Putamen (tissue), 1 donor: ENCODE measurements at regions not wholly inside any gene's neighbourhood (a gene's known extent, or its start where the extent isn't known, plus 50 kb on each side); places are given as distances from the start of the nearest gene placed in this dataset.

Experiments
- DNase-seq: peaks from one replicate; pipeline ENCODE4 v3.0.0-alpha.2; 2016; ENCODE audit warnings: low spot score

DNA sequence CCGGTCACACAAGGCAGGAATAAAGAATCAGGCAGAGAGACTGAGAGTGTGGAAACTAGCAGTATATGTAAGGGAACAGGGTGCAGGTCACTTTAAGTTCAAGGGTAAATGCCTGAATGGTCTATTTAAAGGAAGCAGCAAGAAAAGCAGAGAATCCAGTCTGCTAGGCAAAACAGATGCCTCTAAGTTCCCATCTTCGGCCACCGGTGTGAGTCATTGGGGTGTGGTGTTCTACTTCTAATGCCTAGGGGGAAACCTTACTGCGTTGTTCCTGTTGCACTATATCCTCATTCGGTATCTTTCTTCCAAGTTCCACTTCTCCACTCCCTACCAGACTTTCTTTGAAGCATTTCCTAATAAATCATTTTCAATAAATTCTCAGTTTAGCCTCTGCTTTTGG is 259.9 kb downstream of the HHIPL2 start:
- DNase-seq = no peak

DNA sequence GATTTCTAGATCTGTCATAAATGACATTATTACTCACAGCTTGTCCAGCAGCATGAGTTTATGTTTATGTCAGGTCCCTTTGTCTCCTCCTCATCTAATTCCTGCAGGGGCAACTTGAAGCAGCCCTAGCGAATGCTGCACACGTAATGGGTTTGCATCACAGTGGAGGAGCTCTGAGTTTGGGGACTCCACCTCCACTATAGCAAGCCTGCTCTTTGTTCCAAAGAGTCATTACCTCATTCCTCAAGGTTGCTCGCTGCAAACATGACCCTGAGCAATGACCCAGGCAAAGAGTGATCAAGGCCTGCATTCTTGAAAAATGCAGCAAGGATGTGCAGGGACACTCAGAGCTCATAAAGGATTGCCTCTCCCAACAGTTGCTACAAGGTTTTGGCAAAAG is 261.9 kb downstream of the HHIPL2 start:
- no peak for DNase-seq

DNA sequence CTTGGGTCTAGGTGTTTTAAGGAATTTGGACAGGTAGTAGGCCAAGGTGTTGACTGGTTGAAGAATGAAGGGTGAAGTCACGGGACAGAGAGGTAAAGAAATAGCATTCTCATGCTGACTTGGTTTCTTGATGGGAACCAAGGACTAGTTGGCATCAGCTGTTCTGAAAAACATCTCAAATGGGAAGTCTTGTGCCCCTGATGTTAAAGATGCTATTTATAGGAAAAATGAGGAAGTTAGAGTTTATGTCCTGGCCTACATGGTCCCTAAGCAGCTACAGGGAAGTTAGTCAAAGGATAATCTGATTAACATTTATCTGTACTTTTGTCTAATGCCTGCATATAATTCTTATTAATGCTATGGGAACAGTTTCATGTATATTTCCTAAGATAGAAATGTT is 262.4 kb downstream of the HHIPL2 start:
- no peak for DNase-seq

DNA sequence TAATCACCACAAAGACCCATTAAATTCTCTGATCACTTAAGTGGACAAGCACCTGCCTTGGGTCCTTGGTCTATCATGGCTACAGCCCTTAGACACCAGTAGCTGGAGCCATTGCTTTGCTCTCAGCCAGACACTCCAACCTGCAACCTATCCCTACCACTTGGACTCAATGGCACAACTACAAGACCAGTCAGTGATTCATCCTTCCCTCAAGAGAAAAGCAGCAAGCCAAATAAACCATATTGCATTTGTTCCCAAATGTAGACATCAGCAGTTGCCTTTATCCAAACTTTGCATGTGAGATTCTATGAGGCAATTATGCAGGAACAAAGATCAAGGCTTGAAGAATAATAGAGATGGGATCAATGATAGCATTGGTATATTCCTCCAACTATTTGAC is 263.4 kb downstream of the HHIPL2 start:
- no peak for DNase-seq

DNA sequence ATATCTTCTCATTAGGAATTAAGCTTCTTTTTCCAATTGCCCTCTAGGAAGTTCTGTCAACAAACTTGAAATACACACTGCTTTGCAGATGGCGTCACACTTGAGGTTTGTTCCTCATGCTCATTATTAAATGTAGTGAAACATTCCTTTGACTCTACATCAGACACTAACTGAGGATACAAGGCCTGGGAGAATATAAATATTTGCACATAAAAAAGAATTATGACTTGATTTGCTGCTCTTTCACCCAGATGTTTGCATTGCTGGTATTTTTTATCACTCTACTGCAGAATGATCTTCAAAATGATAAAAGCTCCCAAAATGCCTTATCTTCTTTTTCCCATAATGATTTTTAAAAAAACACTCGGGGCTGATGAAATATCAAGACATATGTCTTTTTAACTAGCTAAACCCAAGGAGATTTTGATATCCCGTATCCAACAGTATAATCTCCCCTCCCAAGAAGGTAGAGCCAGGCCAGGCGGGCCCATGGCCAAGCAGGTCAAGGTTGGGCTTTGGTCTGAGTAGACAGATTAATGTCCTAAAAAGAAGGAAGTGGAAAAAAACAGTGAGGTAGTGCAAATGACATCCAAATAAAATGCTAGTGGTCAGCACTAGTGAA is 264.6 kb downstream of the HHIPL2 start:
- no peak for DNase-seq

DNA sequence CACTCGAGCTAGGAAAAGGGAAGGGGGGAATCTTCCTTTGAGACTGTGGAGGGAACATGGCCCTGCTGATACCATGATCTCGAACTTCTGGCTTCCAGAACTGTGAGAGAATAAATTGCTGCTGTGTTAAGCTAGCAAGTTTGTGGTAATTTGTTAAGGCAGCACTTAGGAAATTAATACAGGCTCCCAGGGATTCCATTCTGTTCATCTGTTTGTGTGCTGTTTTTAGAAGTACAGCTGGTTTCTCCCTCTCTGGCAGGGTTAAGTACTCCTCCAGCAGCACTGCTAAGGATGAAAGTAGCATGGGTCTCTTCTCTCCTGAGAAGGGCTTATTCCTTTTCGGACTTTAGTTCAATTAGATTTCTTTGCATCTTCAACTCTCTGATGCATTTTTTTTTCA is 268.3 kb downstream of the HHIPL2 start:
- no peak for DNase-seq

DNA sequence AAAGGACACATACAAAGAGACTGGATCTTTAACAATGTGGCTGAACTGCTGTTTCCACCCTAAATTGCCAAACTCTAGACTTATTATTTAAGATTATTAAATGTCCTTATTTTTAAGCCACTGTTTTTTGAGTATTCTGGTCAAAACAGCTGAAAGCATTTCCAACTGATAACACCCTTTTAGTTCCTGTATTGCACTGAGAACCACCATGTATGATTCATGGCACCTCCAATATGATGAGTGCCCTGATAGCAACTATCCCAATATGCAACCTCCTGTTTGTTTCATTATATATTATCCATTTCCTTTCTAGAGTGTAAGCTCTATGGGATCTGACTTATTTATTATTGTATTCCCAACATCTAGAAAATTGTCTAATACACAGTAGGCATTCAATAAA is 269.4 kb downstream of the HHIPL2 start:
- no peak for DNase-seq

DNA sequence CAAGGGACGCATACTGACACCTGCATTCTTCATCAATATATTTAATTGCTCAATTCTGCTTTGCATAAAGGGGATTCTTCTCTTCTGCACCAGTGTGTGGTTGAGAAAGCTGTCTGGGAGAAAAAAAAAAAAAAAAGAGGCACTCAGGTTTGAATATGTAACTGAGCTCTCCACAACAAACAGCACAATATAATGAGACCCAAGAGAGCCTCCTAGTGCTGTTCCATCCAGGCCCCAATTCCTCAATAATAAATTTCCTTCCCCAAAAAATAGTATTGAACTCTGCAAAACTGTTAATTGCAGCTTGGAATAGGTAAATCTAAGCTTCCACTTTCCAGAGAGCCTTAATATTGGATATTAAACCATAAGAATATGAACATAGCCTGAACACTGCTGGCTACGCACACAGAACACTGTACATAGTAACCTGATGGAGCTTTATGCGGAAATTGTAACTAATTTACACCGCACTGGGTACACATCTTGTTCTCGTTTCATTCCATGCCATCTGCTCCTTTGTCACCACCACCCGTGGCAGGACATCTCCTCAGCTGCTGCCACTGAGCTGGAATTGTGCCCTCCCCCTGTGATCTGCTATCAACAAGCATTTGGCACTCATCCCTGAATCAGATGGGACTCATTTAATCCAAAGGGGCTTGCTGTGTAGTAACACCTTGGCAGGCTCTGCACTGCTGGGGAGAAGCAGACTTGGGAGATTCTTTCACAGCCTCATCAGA is 272.0 kb downstream of the HHIPL2 start:
- no peak for DNase-seq

DNA sequence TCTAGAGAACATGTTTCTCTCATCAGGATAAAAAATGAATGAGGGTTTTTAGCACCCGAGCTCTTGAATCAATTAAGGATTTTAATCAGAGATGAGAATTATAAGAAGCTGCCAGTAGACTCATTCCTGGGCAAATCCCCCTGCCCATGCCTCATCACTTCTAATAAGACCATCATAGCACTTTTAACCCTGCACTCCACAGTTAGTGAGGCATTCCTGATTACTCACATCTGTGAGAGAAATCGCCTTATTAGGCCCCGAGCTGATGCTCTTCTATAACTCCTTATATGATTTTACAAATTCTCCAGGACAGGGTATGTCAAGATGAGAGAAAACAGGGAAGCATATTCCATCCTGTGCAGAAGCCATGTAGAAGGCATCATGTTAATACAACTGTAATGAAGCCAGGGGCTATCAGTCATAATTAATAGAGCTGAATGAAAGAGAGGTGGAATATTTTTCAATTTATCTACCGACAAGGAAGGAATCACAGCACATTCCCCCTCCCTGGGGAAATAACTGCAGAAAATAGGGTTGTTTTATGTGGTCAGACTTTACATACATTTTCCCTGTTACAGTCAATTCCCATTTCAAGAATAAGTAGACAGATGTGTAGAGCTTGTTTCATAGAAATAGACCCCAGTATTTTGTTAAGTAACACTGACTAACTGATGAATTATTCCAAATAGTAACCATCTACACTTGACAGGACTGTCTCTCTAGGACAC is 272.7 kb downstream of the HHIPL2 start:
- DNase-seq = no peak

DNA sequence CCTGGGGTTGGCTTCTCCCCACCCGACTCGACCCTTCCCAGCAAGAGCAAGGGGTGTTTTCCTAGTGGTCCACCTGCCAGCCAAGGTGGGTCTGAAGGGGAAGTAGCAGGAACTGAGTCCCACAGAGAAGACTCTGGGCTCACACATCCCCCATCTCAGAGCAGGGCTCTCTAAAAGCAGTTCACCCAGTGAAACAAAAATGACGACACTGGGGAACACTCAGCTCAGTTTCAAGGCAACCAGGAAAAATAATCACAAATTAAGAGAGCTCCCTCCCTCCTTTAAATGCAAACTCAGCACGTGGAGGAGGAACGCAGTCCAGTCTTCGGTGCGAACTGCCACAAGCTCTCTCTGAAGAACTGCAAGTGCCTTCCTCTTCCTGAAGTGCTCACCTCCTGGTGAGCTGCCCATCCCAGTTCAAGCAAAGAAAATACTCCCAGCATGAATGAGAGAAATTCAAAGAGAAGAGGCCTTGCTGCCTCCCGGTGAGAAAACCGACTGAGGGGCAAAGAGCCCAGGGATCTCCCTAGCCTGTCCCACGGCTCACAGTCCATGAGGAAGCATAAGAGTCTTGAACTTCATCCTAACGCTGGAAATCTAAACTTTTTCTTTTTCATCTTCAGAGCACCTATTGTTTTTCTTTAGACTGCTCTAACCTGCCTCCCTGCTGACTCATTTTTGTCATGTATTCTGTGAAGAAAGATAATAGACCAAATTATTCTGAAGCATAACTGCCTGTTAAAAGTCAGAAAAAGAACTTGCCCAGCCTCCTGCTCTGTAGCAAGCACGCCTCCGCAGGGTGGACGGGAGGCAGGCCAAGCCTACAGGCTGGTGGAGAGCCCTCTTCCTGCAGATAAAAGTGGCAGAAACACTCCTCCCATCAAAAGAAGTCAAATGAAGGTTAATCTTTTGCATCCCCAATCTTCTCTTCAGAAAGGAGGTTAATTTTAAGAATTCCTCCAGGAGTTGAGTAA is 281.4 kb downstream of the HHIPL2 start:
- DNase-seq = peak; percentile 21

DNA sequence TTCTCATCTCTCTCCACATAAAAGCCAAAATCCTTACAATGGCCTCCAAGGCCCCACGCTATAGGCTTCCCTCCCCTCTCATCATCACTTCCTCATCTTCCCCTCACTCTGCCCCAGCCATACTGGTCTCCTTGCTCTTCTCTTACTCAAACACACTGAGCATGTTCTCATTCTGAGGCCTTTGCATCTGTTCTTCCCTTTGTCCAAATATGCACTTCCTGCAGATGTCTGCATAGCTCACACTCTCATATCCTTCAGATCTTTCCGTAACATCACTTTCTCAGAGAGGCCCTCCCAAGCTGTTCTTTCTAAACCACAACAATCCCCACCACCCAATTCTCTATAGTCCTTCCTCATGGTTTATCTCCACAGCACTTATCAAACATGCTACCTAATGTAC is 284.1 kb downstream of the HHIPL2 start:
- DNase-seq = no peak

DNA sequence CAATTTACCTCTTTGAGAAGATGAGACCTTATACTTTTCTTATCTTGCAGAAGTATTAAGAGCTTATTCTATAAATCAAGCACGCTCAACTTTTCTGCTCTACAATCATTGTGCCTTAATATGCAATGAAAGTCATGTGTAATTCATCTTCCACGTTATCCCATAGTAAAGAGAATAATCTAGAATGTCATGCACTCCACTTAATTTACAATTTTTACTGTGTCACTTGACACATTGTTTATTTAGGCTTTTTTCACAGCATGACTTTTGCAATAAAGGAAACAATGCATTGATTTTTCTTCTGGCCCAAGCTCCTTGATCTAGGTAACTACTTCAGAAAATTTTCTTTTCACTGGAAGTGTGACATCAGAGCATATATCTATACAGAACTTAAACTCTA is 290.9 kb downstream of the HHIPL2 start:
- no peak for DNase-seq

DNA sequence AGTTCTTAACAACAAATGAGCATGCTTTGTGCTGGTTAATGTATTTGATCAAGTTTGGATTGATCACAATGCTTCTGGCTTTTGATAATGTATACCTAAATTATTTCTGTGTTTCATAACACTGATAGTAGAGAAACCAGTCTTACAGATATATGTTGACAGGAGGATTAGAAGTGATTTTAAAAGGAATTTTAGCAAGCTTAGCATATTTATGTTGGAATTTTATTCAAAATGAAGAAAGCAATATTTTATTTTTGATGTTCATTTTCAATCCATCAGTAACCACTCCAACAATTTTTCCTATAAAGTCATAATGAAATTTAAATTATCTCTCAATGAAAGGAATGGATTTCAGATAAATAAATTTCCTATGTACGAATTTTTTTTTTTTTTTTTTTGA is 291.8 kb downstream of the HHIPL2 start:
- DNase-seq = no peak

DNA sequence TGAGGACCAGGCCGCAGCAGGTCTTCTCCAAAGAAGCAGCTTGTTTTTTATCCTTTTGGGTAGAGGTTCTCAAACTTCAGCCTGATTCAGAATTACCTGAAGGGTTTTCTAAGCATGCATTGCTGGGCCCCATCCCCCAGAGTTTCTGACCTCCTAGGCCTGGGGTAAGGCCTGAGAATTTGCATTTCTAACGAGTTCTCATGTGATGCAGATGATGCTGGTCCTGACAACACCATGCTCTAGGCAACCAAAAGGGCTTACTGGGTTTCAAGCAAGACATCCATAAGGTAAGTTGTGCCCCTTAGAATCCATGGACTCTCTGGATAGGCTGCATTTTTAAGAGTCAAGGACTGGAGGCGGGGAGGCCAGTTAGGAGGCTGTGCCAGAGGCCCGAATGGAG is 295.1 kb downstream of the HHIPL2 start:
- DNase-seq = no peak

DNA sequence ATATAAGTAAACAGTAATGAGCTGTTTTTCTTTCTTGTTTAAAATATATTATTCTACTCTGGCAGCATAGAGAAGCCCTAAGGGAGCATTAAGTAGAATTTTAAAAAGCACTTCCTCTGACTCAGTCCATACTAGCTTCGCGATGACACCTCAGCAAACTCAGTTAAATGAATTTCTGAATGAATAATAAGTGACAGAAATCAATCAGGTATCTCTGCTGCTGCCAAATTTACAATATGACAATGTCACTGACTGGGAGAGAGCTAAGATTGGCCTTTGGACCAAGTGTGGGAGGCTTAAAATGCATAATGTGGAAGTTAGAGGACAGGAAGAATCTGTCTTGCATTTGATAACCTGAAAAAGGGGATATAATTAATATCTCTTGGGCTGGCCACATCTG is 296.1 kb downstream of the HHIPL2 start:
- no peak for DNase-seq

DNA sequence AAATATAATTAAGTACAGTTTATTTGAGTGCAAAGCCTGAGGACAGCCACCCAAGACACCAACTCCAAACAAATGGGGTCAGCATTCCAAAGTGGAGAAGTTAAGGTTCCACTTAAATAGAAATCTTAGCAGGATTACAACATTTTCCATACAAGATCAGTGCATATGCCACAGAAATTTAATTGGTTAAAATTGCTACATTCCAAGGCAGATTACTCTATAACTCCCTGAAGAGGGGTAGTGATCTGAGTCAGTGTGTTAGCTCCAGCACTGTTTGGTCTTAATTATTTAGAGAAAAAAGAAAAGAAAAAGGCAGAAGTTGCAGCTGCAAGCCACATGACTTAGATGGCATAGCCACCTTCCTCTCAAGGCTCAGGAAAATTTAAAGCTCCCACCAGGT is 297.5 kb downstream of the HHIPL2 start:
- DNase-seq = no peak

DNA sequence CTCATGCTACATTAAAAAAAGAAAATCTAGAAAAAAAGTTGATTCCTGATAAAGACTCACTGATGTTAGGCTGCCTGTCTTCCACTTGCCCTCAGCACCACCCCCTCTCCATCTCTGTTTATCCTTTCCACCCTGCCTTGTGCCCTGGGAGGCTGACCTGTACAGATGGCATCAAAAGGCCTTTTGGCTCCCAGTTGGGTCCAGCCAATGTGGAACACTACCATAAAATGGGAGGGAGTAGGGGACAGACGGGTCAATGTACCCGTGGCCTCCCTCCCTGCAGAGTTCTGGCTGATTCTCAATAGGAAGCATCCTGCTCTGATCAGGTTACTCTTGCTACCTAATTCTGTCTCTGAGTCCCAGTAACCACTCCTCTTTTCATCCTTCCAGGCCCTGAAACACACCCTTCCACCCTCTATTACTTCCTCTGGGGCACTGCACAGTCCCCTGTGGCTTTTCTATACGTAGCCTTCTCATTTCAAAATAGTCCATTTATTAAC is 300.0 kb downstream of the HHIPL2 start:
- DNase-seq = no peak

DNA sequence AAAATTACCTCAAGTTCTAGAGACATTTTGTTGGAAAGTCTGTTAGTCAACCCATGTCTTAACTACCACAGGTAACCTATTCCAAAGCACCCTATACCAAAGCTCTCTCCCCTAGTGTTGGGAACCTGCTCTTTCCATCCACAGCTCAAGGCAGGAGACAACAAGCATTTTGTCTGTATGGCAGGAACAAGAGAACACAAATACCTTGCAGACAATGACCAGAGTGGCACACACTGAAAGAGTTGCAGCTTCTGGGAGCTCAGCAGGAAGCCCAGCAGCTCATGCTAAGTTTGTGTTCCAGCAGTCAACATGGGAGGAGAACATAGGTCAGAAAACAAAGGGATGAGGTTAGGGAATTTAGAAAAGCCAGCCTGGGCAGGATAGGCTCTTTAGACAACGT is 300.8 kb downstream of the HHIPL2 start:
- no peak for DNase-seq

DNA sequence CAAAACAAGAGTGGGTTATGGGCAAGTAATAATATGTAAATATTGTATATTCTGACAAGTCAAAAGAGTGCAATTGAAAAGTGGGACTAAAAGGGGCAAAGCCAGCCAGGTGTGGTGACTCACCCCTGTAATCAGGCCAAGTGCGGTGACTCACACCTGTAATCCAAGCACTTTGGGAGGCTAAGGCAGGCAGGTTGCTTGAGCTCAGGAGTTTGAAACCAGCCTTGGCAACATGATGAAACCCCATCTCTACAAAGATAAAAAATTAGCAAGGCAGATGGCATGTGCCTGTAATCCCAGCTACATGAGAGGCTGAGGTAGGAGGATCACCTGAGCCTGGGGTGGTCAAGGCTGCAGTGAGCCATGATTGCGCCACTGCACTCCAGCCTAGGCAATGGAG is 304.0 kb downstream of the HHIPL2 start:
- DNase-seq = no peak

DNA sequence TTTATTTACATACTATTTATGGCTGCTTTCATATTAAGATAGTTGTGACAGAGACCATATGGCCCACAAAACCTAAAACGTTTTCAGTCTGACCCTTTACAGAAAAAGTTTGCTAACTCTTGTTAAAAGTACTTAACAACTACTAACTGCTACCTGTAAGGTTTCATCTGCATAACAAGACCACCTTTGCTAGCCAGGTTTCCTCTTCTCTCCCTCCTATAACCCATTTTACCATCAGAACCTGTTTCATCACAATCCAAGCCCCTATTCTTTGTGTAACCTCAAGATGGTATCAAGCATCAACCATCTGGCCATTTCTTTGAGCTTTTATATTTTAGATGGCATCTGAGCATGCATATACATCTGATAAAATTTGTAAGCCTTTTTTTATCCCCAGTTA is 305.4 kb downstream of the HHIPL2 start:
- DNase-seq = no peak

DNA sequence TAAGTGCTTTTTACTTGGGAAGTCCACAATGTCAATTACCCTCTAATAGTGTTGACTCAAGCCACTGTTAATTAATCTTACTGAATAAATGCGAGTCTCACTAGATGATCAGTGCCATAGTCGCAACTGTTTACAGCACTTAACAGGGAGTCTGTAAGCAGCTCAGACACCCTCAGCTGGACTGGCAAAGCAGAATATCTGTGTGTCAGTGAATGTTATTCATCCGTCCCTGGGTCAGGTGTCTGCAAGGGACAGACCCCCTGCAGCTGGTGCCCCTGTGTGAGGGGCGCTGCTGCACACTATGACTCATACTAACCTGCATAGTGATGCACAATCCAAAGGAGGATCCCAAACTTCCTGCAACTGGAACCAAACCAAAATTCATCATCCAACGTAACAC is 306.5 kb downstream of the HHIPL2 start:
- DNase-seq = no peak

DNA sequence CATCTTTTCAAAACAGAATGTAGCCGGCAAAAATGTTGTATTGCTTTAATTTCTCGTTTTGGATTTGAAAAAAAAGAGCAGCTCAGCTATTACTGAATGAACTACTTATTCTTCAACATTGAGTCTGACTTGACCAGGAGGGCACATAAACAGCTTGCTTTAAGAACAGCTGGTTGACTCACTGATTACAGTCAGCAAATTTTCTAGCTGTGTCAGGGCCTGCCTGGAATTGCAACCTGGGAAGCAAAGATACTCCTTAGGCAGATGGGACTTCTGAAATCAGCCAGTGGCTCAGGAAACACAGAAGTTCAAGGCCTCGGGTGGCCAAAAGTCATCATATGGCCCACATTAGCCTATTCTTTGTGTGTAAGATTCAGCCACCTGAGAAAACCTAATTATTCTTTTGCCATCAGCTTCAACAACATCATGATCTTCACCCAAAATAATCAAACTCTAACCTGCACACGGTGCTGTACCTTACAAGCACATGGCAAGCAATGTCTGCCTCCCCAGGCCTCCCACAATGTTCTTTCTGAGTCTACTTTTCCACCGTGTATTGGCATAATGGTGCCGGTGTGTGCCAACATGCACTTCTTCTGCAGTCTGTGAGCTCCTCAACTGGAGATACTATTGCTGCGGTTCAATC is 307.2 kb downstream of the HHIPL2 start:
- DNase-seq = no peak
